IMR-90 (cell line): ENCODE measurements at regions not wholly inside any gene's neighbourhood (a gene's known extent, or its start where the extent isn't known, plus 50 kb on each side); places are given as distances from the start of the nearest gene placed in this dataset.

ENCODE experiments used
- MAZ ChIP-seq: IDR thresholded peaks from 2 replicates; pipeline ENCODE4 v1.6.1; 2012; ENCODE audit warnings: low read depth, mild to moderate bottlenecking, low read length, improper control_type of control experiment, moderate library complexity, borderline replicate concordance
- RFX5 ChIP-seq: IDR thresholded peaks from 2 replicates; pipeline ENCODE4 v1.8.0; 2012; ENCODE audit warnings: low read depth, mild to moderate bottlenecking, low read length, moderate library complexity
- TF ChIP-seq, protein P1 (sequence below): conservative IDR thresholded peaks from 2 replicates; pipeline ENCODE4 v1.5.1; 2012; ENCODE audit warnings: mild to moderate bottlenecking, low read depth, low read length, improper control_type of control experiment
- TF ChIP-seq, protein P2 (sequence below): fragments of 150-350 bp; IDR thresholded peaks from 2 replicates; pipeline ENCODE4 v1.6.1; 2016; ENCODE audit warnings: low read depth, mild to moderate bottlenecking, low read length, moderate library complexity, borderline replicate concordance

DNA sequence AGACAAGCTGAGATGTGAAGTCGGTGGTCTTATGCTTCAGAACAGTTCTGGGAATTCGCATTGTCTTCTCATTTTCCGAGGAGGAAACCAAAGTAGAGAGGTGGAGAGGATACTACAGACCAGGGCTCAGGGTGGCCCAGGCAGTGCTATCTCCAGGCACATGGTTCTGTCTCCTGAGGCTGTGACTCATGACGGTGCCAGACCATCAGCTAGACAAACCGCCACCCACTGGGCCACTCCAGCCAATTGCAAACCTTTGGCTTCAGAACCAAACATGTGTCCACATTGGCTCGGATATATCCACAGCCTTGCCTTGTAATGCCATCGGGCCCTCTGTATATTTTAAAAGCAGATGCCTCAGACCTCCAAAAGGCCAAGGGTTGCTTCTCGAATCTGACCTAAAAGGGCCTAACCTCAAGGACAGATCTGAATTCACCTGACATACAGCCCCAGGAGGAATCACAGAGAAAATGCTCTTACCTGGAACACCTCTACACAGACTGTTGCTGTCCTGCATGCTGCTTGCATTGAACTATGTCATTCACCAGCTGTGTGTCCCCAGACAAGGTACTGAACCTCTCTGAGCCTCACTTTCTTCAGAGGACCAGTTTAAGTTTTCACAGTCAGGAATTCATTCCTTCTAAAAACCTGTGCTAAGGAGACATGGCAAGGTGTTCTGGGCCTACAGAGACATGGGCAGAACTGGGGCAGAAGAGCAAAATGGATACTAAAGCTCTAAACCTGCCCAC lies 224.9 kb upstream of the JUN start:
- TF ChIP-seq, protein P1, sequence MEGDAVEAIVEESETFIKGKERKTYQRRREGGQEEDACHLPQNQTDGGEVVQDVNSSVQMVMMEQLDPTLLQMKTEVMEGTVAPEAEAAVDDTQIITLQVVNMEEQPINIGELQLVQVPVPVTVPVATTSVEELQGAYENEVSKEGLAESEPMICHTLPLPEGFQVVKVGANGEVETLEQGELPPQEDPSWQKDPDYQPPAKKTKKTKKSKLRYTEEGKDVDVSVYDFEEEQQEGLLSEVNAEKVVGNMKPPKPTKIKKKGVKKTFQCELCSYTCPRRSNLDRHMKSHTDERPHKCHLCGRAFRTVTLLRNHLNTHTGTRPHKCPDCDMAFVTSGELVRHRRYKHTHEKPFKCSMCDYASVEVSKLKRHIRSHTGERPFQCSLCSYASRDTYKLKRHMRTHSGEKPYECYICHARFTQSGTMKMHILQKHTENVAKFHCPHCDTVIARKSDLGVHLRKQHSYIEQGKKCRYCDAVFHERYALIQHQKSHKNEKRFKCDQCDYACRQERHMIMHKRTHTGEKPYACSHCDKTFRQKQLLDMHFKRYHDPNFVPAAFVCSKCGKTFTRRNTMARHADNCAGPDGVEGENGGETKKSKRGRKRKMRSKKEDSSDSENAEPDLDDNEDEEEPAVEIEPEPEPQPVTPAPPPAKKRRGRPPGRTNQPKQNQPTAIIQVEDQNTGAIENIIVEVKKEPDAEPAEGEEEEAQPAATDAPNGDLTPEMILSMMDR = no peak
- TF ChIP-seq MAZ (no peak), RFX5 (no peak)
- TF ChIP-seq, protein P2, sequence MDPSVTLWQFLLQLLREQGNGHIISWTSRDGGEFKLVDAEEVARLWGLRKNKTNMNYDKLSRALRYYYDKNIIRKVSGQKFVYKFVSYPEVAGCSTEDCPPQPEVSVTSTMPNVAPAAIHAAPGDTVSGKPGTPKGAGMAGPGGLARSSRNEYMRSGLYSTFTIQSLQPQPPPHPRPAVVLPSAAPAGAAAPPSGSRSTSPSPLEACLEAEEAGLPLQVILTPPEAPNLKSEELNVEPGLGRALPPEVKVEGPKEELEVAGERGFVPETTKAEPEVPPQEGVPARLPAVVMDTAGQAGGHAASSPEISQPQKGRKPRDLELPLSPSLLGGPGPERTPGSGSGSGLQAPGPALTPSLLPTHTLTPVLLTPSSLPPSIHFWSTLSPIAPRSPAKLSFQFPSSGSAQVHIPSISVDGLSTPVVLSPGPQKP = no peak
